Adrenal gland (tissue), 9 donors: ENCODE measurements at regions not wholly inside any gene's neighbourhood (a gene's known extent, or its start where the extent isn't known, plus 50 kb on each side); places are given as distances from the start of the nearest gene placed in this dataset.

Source experiments
- DNase-seq, 7 donors: peaks; one replicate each; pipeline ENCODE4 v3.0.0-alpha.2; 2019 to 2020
- H3K27ac ChIP-seq, 5 donors: fragments of 200-600 bp; sonication (generic) in 4 of 5; 1 replicate in 3 of 5; 2 replicates in 2 of 5; pipeline versions ENCODE4 v1.5.1 to v1.8.0; 2016 to 2020; ENCODE audit warnings: mild to moderate bottlenecking in 1 of 5
- H3K27me3 ChIP-seq: fragments of 200-600 bp; 2 replicates; pipeline ENCODE4 v1.8.0; 2021
- H3K36me3 ChIP-seq, 2 donors: fragments of 200-600 bp; replicated peaks in 1 of 2; 1 replicate in 1 of 2; 2 replicates in 1 of 2; pipeline versions ENCODE4 v1.5.1 to v1.8.0; 2018 to 2022
- H3K4me1 ChIP-seq, 2 donors: fragments of 200-600 bp; replicated peaks in 1 of 2; 1 replicate in 1 of 2; 2 replicates in 1 of 2; pipeline versions ENCODE4 v1.5.1 to v1.8.0; 2018 to 2021
- H3K4me3 ChIP-seq, 4 donors: fragments of 200-600 bp; sonication (generic) in 3 of 4; one replicate each; pipeline ENCODE4 v1.5.1; 2016 to 2018
- H3K9me3 ChIP-seq, 3 donors: fragments of 200-600 bp; sonication (generic) in 1 of 3; replicated peaks in 1 of 3; 1 replicate in 2 of 3; 2 replicates in 1 of 3; pipeline versions ENCODE4 v1.5.1 to v1.8.0; 2016 to 2021
- POLR2A ChIP-seq, 2 donors: fragments of 450-650 bp; IDR thresholded peaks; one replicate each; pipeline ENCODE4 v1.6.1; 2017; ENCODE audit warnings: antibody characterized with exemption in 2 of 2, mild to moderate bottlenecking in 2 of 2, moderate library complexity in 1 of 2
- WGBS, 4 donors: extraction: QIAGEN DNeasy Blood & Tissue Kit in 2 of 4; methylation state at CpG; one replicate each; pipeline versions ENCODE4 v1.1.5 to v1.1.7; 2013 to 2017; 5-methylcytosine and 5-hydroxymethylcytosine counted together
- intact Hi-C, 2 donors: fragments of 100-400 bp; cut with DNase I; formaldehyde crosslinking; loops; one replicate each; pipeline versions ENCODE4 v1.14.1 to v1.15.0; 2022 to 2023
- TF ChIP-seq, protein P1 (sequence below), 6 experiments: fragments of 450-650 bp in 4 of 6; fragments of 200-600 bp in 2 of 6; sonication (generic) in 1 of 6; IDR thresholded peaks; 1 replicate in 5 of 6; 2 replicates in 1 of 6; pipeline versions ENCODE4 v1.5.1 to v1.8.0; 2016 to 2021; ENCODE audit warnings: antibody characterized with exemption in 6 of 6, mild to moderate bottlenecking in 2 of 6, moderate library complexity in 1 of 6
- donor health status: healthy with polysubstance abuse.
- donor health status: Bipolar disorder and iron deficiency.
- donor health status: DM: yes; HTN: yes; CAD: no.
- donor health status: DM: no; HTN: no; CAD: no.
- donor health status: DM: no; HTN: no; CAD: no.

DNA sequence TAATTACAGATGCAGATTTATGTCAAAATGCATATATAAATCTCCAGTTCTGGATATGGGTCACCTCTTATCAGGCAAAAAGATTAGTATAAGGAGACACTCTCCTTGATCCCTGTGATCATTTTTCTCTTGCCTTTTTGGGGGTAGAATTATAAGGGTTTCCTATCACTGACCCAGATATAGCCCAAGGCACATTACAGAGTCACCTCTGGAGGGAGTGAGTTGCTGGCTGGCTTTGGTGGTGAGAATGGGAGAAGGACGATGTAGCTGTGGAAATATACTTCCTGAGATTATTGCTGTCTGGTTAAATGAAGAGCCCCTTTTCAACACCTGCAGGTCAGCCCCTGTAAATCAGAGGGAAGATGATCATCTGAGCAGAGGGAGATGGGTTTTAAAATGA is 418.7 kb downstream of the MTX2 start:
- DNase-seq = no peak
- intact Hi-C loops = no loop called here
- TF ChIP-seq, protein P1, sequence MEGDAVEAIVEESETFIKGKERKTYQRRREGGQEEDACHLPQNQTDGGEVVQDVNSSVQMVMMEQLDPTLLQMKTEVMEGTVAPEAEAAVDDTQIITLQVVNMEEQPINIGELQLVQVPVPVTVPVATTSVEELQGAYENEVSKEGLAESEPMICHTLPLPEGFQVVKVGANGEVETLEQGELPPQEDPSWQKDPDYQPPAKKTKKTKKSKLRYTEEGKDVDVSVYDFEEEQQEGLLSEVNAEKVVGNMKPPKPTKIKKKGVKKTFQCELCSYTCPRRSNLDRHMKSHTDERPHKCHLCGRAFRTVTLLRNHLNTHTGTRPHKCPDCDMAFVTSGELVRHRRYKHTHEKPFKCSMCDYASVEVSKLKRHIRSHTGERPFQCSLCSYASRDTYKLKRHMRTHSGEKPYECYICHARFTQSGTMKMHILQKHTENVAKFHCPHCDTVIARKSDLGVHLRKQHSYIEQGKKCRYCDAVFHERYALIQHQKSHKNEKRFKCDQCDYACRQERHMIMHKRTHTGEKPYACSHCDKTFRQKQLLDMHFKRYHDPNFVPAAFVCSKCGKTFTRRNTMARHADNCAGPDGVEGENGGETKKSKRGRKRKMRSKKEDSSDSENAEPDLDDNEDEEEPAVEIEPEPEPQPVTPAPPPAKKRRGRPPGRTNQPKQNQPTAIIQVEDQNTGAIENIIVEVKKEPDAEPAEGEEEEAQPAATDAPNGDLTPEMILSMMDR (IDR thresholded peaks at IDR 0.05) = no peak
- no peak for TF ChIP-seq POLR2A (IDR thresholded peaks at IDR 0.05)
- no peaks in the 10 kb centered on the region for H3K36me3 ChIP-seq
- H3K27me3 ChIP-seq = no peaks in the 10 kb centered on the region
- WGBS, 4 donors = 73 to 100% (median 79%) methylated on average over 1 of the region's 1 CpG
- H3K4me1 ChIP-seq = peaks cover 11 to 15% of the 10 kb centered on the region in 2 donors
- no peak overlapping the region for H3K4me3 ChIP-seq
- no peaks in the 10 kb centered on the region for H3K9me3 ChIP-seq
- no peak overlapping the region for H3K27ac ChIP-seq

- H3K4me3 ChIP-seq = no peak overlapping the region
- H3K36me3 ChIP-seq = no peaks in the 10 kb centered on the region
- TF ChIP-seq POLR2A (IDR thresholded peaks at IDR 0.05) = no peak
- TF ChIP-seq, protein P1 (IDR thresholded peaks at IDR 0.05) = no peak
- H3K27me3 ChIP-seq = no peaks in the 10 kb centered on the region
- intact Hi-C loops = no loop called here
- peaks cover 8 to 15% of the 10 kb centered on the region in 2 donors for H3K4me1 ChIP-seq
- 62 to 79% (median 68%) methylated on average over 1 of the region's 1 CpG for WGBS, 4 donors
- H3K27ac ChIP-seq = no peak overlapping the region
- H3K9me3 ChIP-seq = no peaks in the 10 kb centered on the region
- no peak for DNase-seq
Measured at GRCh38 chr2:176689711-176690110, 420.5 kb downstream of the MTX2 start.

GRCh38 chr2:176691471-176691870 is 422.2 kb downstream of the MTX2 start:
- TF ChIP-seq POLR2A (IDR thresholded peaks at IDR 0.05) = no peak
- TF ChIP-seq, protein P1 (IDR thresholded peaks at IDR 0.05) = no peak

DNA sequence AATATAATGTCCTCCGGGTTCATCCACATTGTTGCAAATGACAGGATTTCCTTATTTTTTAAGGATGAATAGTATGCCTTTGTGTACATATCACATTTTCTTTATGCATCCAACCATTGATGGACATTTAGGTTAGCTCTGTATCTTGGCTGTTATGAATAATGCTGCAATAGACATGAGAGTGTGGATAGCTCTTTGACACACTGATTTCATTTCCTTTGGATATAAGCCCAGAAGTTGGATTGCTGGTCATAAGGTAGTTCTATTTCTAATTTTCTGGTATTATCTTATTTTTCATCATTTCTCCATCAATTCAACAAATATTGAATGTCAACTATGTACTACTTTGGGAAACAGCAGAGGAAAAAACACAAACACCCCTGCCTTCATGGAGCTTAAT is 423.3 kb downstream of the MTX2 start:
- DNase-seq = no peak
- no peaks in the 10 kb centered on the region for H3K27me3 ChIP-seq
- no peaks in the 10 kb centered on the region for H3K9me3 ChIP-seq
- H3K4me3 ChIP-seq = no peak overlapping the region
- H3K27ac ChIP-seq = no peak overlapping the region
- TF ChIP-seq, protein P1 (IDR thresholded peaks at IDR 0.05) = no peak
- TF ChIP-seq POLR2A (IDR thresholded peaks at IDR 0.05) = no peak
- intact Hi-C loops = no loop called here
- no peaks in the 10 kb centered on the region for H3K36me3 ChIP-seq
- H3K4me1 ChIP-seq = no peaks in the 10 kb centered on the region
- 68 to 84% (median 77%) methylated on average over 1 of the region's 1 CpG for WGBS, 4 donors

More at GRCh38 chr2:176691471-176691870, 422.2 kb downstream of the MTX2 start:
- H3K9me3 ChIP-seq = no peaks in the 10 kb centered on the region
- intact Hi-C loops = no loop called here
- H3K4me3 ChIP-seq = no peak overlapping the region
- no peaks in the 10 kb centered on the region for H3K27me3 ChIP-seq
- H3K36me3 ChIP-seq = no peaks in the 10 kb centered on the region
- WGBS, 4 donors = 51 to 56% (median 53%) methylated on average over 2 of the region's 2 CpGs
- peaks cover 2 to 3% of the 10 kb centered on the region in 2 donors for H3K4me1 ChIP-seq
- H3K27ac ChIP-seq = no peak overlapping the region
- DNase-seq = no peak
